ENCODE measurements at regions not wholly inside any gene's neighbourhood (a gene's known extent, or its start where the extent isn't known, plus 50 kb on each side); places are given as distances from the start of the nearest gene placed in this dataset.

DNA sequence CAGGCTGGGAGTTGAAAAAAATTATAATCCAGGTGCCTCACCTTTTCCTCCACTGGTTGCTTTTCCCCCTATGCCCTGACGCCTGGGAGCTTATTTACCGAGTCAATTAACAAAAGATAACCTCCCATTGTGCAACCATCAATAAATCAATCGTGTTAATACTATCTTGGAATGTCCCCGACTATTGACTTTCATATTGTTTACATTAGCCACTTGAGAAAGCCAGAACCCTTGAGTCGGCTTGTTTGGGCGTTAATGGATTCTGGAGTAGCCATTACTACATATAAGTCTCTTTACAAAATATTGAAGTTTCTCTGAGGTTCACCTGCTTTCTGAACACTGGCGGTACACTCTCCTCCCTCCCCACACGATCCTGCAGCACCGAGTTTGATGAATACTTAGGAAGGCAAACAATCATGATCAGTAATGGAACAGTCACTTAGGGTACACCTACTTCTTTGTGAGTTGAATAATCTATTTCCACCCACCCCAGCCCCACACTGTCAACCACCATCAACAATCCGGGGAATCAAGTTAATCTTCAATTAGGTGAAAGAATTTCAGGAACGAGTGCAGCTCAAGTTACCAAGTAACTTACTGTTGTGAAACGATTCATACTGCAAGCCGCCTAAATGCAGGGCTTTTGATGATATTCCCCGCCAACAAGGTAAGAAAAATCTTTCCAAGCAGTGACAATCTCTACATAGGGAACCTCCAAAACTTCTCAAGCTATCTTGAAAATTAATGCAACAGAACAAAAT, 159.3 kb upstream of the NR2F2 start:
- DNase-seq (ENCODE audit: low read depth, low spot score) (no peak), FAIRE-seq (no peak)
- Histone ChIP-seq H4K20me1 (ENCODE audit: control insufficient read depth, extremely low read depth, insufficient read depth, low read length) (no peaks in the 10 kb centered on the region), H3K9me3 (ENCODE audit: control insufficient read depth, low read depth, low read length) (no peaks in the 10 kb centered on the region), H3K4me3 (ENCODE audit: control insufficient read depth in 2 of 3, extremely low read depth in 1 of 3, insufficient read depth in 2 of 3, low read depth in 1 of 3, low read length in 3 of 3) (no peak overlapping the region), H3K4me1 (ENCODE audit: control insufficient read depth, extremely low read depth, insufficient read depth, low read length) (peaks cover 6% of the 10 kb centered on the region), H2AFZ (ENCODE audit: control insufficient read depth, low read length) (no peak overlapping the region), H3K9me1 (ENCODE audit: control insufficient read depth, extremely low read depth, insufficient read depth, low read length) (no peaks in the 10 kb centered on the region), H3K79me2 (ENCODE audit: control insufficient read depth, insufficient read depth, low read length) (no peaks in the 10 kb centered on the region), H3K36me3 (ENCODE audit: control insufficient read depth in 2 of 2, extremely low read depth in 1 of 2, insufficient read depth in 2 of 2, low read length in 2 of 2) (no peaks in the 10 kb centered on the region), H3K9ac (ENCODE audit: control insufficient read depth, extremely low read depth, insufficient read depth, low read length) (no peak overlapping the region), H3K27ac (ENCODE audit: control insufficient read depth, insufficient read depth, low read length) (no peak overlapping the region), H3K4me2 (ENCODE audit: control insufficient read depth, extremely low read depth, insufficient read depth, low read depth, low read length) (no peak overlapping the region), H3K27me3 (ENCODE audit: control insufficient read depth, extremely low read depth, insufficient read depth, low read length) (no peaks in the 10 kb centered on the region)
- dilution Hi-C loops (cut with MboI; ENCODE audit: extremely low pct_ligation_motif_present, low sequenced_read_pairs), result no loop called here
- TF ChIP-seq, protein P1, sequence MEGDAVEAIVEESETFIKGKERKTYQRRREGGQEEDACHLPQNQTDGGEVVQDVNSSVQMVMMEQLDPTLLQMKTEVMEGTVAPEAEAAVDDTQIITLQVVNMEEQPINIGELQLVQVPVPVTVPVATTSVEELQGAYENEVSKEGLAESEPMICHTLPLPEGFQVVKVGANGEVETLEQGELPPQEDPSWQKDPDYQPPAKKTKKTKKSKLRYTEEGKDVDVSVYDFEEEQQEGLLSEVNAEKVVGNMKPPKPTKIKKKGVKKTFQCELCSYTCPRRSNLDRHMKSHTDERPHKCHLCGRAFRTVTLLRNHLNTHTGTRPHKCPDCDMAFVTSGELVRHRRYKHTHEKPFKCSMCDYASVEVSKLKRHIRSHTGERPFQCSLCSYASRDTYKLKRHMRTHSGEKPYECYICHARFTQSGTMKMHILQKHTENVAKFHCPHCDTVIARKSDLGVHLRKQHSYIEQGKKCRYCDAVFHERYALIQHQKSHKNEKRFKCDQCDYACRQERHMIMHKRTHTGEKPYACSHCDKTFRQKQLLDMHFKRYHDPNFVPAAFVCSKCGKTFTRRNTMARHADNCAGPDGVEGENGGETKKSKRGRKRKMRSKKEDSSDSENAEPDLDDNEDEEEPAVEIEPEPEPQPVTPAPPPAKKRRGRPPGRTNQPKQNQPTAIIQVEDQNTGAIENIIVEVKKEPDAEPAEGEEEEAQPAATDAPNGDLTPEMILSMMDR (optimal IDR thresholded peaks at IDR 0.05 in 1 of 3, IDR thresholded peaks at IDR 0.05 in 1 of 3, conservative IDR thresholded peaks at IDR 0.05 in 1 of 3; ENCODE audit: extremely low read depth in 1 of 3, insufficient read depth in 2 of 3, low read length in 3 of 3), result no peak
- TF ChIP-seq EZH2 (IDR thresholded peaks at IDR 0.05; ENCODE audit: low read length), result no peak

DNA sequence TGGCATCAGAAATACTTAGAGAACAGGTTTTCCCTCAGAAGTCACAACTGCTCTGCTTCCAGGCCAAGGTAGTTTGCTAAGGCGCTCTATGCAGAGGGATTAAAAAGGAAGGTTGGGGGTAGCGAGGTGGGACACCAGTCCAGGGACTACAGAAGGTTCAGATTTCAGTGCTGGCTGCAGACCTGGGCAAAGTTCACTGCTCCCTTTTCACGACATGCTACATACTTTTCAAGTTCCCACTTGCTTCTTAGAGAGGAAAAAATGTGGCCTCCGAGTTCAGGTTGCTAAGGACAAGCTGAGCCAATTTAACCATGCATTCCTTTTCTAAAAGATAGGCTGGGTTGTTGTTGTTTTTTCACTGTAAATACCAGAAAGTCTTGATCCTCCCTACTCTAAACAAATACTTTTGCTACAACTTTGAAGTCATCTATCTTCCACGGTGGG, 158.6 kb upstream of the NR2F2 start:
- dilution Hi-C loops (cut with MboI; ENCODE audit: extremely low pct_ligation_motif_present, low sequenced_read_pairs), result no loop called here
- Histone ChIP-seq H3K79me2 (ENCODE audit: control insufficient read depth, insufficient read depth, low read length) (no peaks in the 10 kb centered on the region), H3K9me1 (ENCODE audit: control insufficient read depth, extremely low read depth, insufficient read depth, low read length) (no peaks in the 10 kb centered on the region), H3K9ac (ENCODE audit: control insufficient read depth, extremely low read depth, insufficient read depth, low read length) (no peak overlapping the region), H3K4me2 (ENCODE audit: control insufficient read depth, extremely low read depth, insufficient read depth, low read depth, low read length) (peak overlapping the region; percentile 54), H4K20me1 (ENCODE audit: control insufficient read depth, extremely low read depth, insufficient read depth, low read length) (no peaks in the 10 kb centered on the region), H3K36me3 (ENCODE audit: control insufficient read depth in 2 of 2, extremely low read depth in 1 of 2, insufficient read depth in 2 of 2, low read length in 2 of 2) (no peaks in the 10 kb centered on the region), H2AFZ (ENCODE audit: control insufficient read depth, low read length) (peak overlapping the region; percentile 59), H3K27me3 (ENCODE audit: control insufficient read depth, extremely low read depth, insufficient read depth, low read length) (no peaks in the 10 kb centered on the region), H3K4me3 (ENCODE audit: control insufficient read depth in 2 of 3, extremely low read depth in 1 of 3, insufficient read depth in 2 of 3, low read depth in 1 of 3, low read length in 3 of 3) (no peak overlapping the region), H3K4me1 (ENCODE audit: control insufficient read depth, extremely low read depth, insufficient read depth, low read length) (peaks cover 6% of the 10 kb centered on the region), H3K27ac (ENCODE audit: control insufficient read depth, insufficient read depth, low read length) (no peak overlapping the region), H3K9me3 (ENCODE audit: control insufficient read depth, low read depth, low read length) (no peaks in the 10 kb centered on the region)
- TF ChIP-seq, protein P1 (optimal IDR thresholded peaks at IDR 0.05 in 1 of 3, IDR thresholded peaks at IDR 0.05 in 1 of 3, conservative IDR thresholded peaks at IDR 0.05 in 1 of 3; ENCODE audit: extremely low read depth in 1 of 3, insufficient read depth in 2 of 3, low read length in 3 of 3), result no peak
- TF ChIP-seq EZH2 (IDR thresholded peaks at IDR 0.05; ENCODE audit: low read length), result no peak
- FAIRE-seq (peak; percentile 59), DNase-seq (ENCODE audit: low read depth, low spot score) (no peak)

All from keratinocyte (primary cell).